Mesendoderm (in vitro differentiated cells): ENCODE measurements at regions not wholly inside any gene's neighbourhood (a gene's known extent, or its start where the extent isn't known, plus 50 kb on each side); places are given as distances from the start of the nearest gene placed in this dataset.

ENCODE experiments used
- DNase-seq: peaks from one replicate; pipeline ENCODE4 v3.0.0; 2013
- H2AK5ac ChIP-seq: 2 replicates; pipeline ENCODE4 v1.6.1; 2013; ENCODE audit warnings: low read length, inconsistent platforms
- H2BK120ac ChIP-seq: 2 replicates; pipeline ENCODE4 v1.6.1; 2013; ENCODE audit warnings: low read depth, mild to moderate bottlenecking, low read length, moderate library complexity, mixed read lengths
- H2BK15ac ChIP-seq: replicated peaks from 2 replicates; pipeline ENCODE4 v1.6.1; 2013; ENCODE audit warnings: low read depth, mild to moderate bottlenecking, moderate library complexity
- H2BK5ac ChIP-seq: 2 replicates; pipeline ENCODE4 v1.6.1; 2013; ENCODE audit warnings: low read length, inconsistent platforms
- H3K18ac ChIP-seq: 2 replicates; pipeline ENCODE4 v1.6.1; 2013; ENCODE audit warnings: mild to moderate bottlenecking, low read length, mixed read lengths
- H3K23ac ChIP-seq: one replicate; pipeline ENCODE4 v1.6.1; 2013; ENCODE audit warnings: low read length
- H3K27ac ChIP-seq: 2 replicates; pipeline ENCODE4 v1.5.1; 2013; ENCODE audit warnings: low read depth, mild to moderate bottlenecking, inconsistent platforms, low read length, moderate library complexity
- H3K27me3 ChIP-seq: 2 replicates; pipeline ENCODE4 v1.6.1; 2013; ENCODE audit warnings: low read length, control low read depth, mild to moderate bottlenecking, inconsistent platforms; ENCODE audit not compliant: insufficient read depth, poor library complexity
- H3K36me3 ChIP-seq: 2 replicates; pipeline ENCODE4 v1.6.1; 2013; ENCODE audit warnings: low read length, inconsistent platforms; ENCODE audit not compliant: control insufficient read depth, insufficient read depth
- H3K4ac ChIP-seq: one replicate; pipeline ENCODE4 v1.6.1; 2013; ENCODE audit warnings: low read depth, mild to moderate bottlenecking, low read length, moderate library complexity
- H3K4me1 ChIP-seq: 2 replicates; pipeline ENCODE4 v1.6.1; 2013; ENCODE audit warnings: low read depth, low read length, inconsistent platforms; ENCODE audit not compliant: control insufficient read depth
- H3K4me2 ChIP-seq: 2 replicates; pipeline ENCODE4 v1.6.1; 2013; ENCODE audit warnings: low read length
- H3K4me3 ChIP-seq: 2 replicates; pipeline ENCODE4 v1.5.1; 2013; ENCODE audit warnings: mild to moderate bottlenecking, low read length
- H3K56ac ChIP-seq: one replicate; pipeline ENCODE4 v1.6.1; 2013; ENCODE audit warnings: low read length
- H3K79me1 ChIP-seq: 2 replicates; pipeline ENCODE4 v1.6.1; 2013; ENCODE audit warnings: low read length, inconsistent platforms
- H3K79me2 ChIP-seq: 2 replicates; pipeline ENCODE4 v1.6.1; 2013; ENCODE audit warnings: mild to moderate bottlenecking, low read length; ENCODE audit not compliant: control insufficient read depth, insufficient read depth
- H3K9ac ChIP-seq: 2 replicates; pipeline ENCODE4 v1.6.1; 2013; ENCODE audit warnings: low read length, inconsistent platforms
- H4K5ac ChIP-seq: one replicate; pipeline ENCODE4 v1.6.1; 2013; ENCODE audit warnings: low read length
- H4K8ac ChIP-seq: one replicate; pipeline ENCODE4 v1.6.1; 2013; ENCODE audit warnings: low read depth, mild to moderate bottlenecking, control low read depth, low read length, moderate library complexity
- WGBS: extraction: QIAGEN DNeasy Blood & Tissue Kit; methylation state at CpG from one replicate; pipeline ENCODE4 v1.1.7; 2013; ENCODE audit warnings: low lambda C conversion rate, missing lambda C conversion rate; ENCODE audit not compliant: insufficient coverage; ENCODE audit errors: extremely low coverage; 5-methylcytosine and 5-hydroxymethylcytosine counted together

- Histone ChIP-seq H3K79me1 (no peaks in the 10 kb centered on the region), H3K27ac (no peak overlapping the region), H3K4me2 (no peak overlapping the region), H3K4me3 (no peak overlapping the region), H3K23ac (no peak overlapping the region), H2AK5ac (no peak overlapping the region), H4K5ac (no peak overlapping the region), H2BK120ac (no peak overlapping the region), H4K8ac (no peak overlapping the region), H2BK15ac (no peak overlapping the region), H3K18ac (no peak overlapping the region), H3K4ac (no peak overlapping the region), H3K9ac (no peak overlapping the region), H3K27me3 (no peaks in the 10 kb centered on the region), H3K56ac (no peak overlapping the region), H3K4me1 (no peaks in the 10 kb centered on the region), H3K79me2 (no peaks in the 10 kb centered on the region), H2BK5ac (no peak overlapping the region), H3K36me3 (no peaks in the 10 kb centered on the region)
- no CpG with 5 or more reads among the region's 1 CpG for WGBS
- DNase-seq = no peak
These were observed 537.8 kb upstream of the BRINP1 start for GRCh38 chr9:119907056-119907455.

DNA sequence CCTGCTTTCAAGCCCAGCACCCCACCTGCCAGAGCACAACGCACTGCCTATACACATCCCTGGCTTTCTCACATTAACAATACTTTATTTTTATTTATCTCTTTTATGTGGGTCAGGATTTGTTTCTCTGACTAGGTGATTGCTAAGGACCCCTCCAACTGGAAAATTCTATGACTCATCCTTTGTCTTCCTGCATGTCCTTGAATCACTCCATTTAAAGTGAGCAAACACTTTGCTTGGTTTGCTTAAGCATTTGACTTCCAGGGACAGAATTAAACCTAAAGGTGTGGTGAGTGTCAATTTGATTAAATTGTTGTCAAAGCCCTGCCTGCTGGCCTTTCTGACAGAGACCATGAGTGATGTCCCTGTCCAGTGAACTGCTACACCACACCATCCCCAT, 536.5 kb upstream of the BRINP1 start:
- H2BK120ac ChIP-seq = no peak overlapping the region
- no peak overlapping the region for H3K4ac ChIP-seq
- no peak overlapping the region for H3K4me2 ChIP-seq
- no peaks in the 10 kb centered on the region for H3K36me3 ChIP-seq
- DNase-seq = peak; percentile 21
- H3K79me1 ChIP-seq = no peaks in the 10 kb centered on the region
- H3K4me3 ChIP-seq = no peak overlapping the region
- no peak overlapping the region for H3K23ac ChIP-seq
- no peak overlapping the region for H4K5ac ChIP-seq
- no peaks in the 10 kb centered on the region for H3K79me2 ChIP-seq
- H3K27me3 ChIP-seq = no peaks in the 10 kb centered on the region
- WGBS = no CpG with 5 or more reads among the region's 1 CpG
- no peak overlapping the region for H2BK15ac ChIP-seq
- H3K56ac ChIP-seq = no peak overlapping the region
- no peak overlapping the region for H3K9ac ChIP-seq
- no peak overlapping the region for H4K8ac ChIP-seq
- no peak overlapping the region for H2BK5ac ChIP-seq
- no peak overlapping the region for H3K18ac ChIP-seq
- no peak overlapping the region for H3K27ac ChIP-seq
- H3K4me1 ChIP-seq = no peaks in the 10 kb centered on the region
- no peak overlapping the region for H2AK5ac ChIP-seq

DNA sequence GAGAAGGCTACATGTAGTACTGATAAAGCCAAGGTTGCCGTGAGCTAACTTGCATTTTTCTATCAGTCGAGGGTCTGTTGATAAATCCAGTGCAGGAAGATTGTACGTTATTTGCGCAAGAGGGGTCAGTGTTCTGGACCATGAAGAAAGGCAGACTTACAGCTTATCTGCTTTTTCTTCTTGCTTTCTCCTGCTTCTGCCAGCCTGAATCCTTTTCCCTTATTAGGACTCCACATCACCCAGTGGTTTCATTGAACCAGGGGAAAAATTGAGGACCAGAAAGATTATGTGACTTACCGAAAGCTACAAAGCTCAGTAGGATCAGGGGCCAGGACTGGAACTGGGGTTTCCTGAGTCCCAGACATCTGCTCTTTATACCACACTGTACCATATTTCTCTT, 534.6 kb upstream of the BRINP1 start:
- H3K23ac ChIP-seq = no peak overlapping the region
- H3K4me2 ChIP-seq = no peak overlapping the region
- no peak overlapping the region for H3K56ac ChIP-seq
- H2AK5ac ChIP-seq = no peak overlapping the region
- H3K79me1 ChIP-seq = no peaks in the 10 kb centered on the region
- no peak overlapping the region for H3K4me3 ChIP-seq
- no peaks in the 10 kb centered on the region for H3K79me2 ChIP-seq
- no peaks in the 10 kb centered on the region for H3K4me1 ChIP-seq
- H2BK120ac ChIP-seq = no peak overlapping the region
- H2BK15ac ChIP-seq = no peak overlapping the region
- H3K36me3 ChIP-seq = no peaks in the 10 kb centered on the region
- H3K4ac ChIP-seq = no peak overlapping the region
- no peak overlapping the region for H2BK5ac ChIP-seq
- no peak overlapping the region for H3K18ac ChIP-seq
- H3K27me3 ChIP-seq = no peaks in the 10 kb centered on the region
- no CpG with 5 or more reads among the region's 5 CpGs for WGBS
- no peak overlapping the region for H4K8ac ChIP-seq
- no peak overlapping the region for H3K27ac ChIP-seq
- no peak overlapping the region for H4K5ac ChIP-seq
- no peak for DNase-seq
- no peak overlapping the region for H3K9ac ChIP-seq

DNA sequence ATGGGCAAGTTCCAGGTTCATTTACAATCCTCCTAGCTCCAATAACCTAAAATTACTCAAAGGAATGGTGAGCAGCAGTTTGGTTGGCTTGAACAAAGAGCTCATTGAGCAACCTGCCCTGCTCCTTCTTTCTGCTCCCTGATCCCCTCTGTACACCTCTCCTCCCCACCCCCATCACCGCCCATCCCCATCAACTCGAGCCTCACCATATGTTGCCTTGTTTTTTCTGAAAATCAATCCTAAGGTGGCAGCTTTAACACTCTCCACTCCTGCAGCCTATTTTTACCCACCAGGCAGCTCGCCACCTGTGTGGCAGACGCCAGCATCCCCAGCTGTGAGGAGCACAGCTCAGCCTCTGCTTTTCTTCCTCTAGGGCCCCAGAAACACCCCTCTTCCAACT, 533.4 kb upstream of the BRINP1 start:
- no peak for DNase-seq
- Histone ChIP-seq H3K18ac (no peak overlapping the region), H3K4me1 (no peaks in the 10 kb centered on the region), H2BK120ac (no peak overlapping the region), H3K56ac (no peak overlapping the region), H3K4me2 (no peak overlapping the region), H3K36me3 (no peaks in the 10 kb centered on the region), H3K4ac (no peak overlapping the region), H2BK5ac (no peak overlapping the region), H3K23ac (no peak overlapping the region), H3K27ac (no peak overlapping the region), H3K27me3 (no peaks in the 10 kb centered on the region), H4K8ac (no peak overlapping the region), H2AK5ac (no peak overlapping the region), H2BK15ac (no peak overlapping the region), H3K79me1 (no peaks in the 10 kb centered on the region), H3K4me3 (no peak overlapping the region), H3K9ac (no peak overlapping the region), H3K79me2 (no peaks in the 10 kb centered on the region), H4K5ac (no peak overlapping the region)
- no CpG with 5 or more reads among the region's 4 CpGs for WGBS

DNA sequence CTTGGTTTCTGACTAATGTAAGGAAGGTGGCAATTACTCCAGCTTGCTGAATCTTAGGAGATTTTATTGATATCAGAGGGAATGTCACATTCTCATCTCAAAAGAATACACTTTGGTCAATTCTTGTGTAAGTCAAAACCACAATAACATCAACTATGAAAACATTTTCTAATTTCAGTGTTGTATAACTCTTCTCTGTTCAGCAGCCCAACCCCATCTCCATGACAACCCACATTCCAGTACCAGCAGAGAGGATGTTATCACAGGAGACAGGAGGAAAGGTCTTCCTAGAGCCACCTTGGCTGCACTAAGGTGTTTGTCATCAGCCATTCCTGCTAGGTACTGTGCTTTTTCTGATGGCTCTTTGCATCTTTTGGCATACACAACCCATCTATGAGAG, 529.1 kb upstream of the BRINP1 start:
- DNase-seq = no peak
- H3K4me2 ChIP-seq = no peak overlapping the region
- H3K27me3 ChIP-seq = no peaks in the 10 kb centered on the region
- H3K36me3 ChIP-seq = no peaks in the 10 kb centered on the region
- no peak overlapping the region for H4K8ac ChIP-seq
- H3K9ac ChIP-seq = no peak overlapping the region
- no peak overlapping the region for H3K18ac ChIP-seq
- H3K79me1 ChIP-seq = no peaks in the 10 kb centered on the region
- no peak overlapping the region for H4K5ac ChIP-seq
- H3K4ac ChIP-seq = no peak overlapping the region
- H2BK15ac ChIP-seq = no peak overlapping the region
- H3K27ac ChIP-seq = no peak overlapping the region
- no peak overlapping the region for H2AK5ac ChIP-seq
- H2BK120ac ChIP-seq = no peak overlapping the region
- no peak overlapping the region for H2BK5ac ChIP-seq
- no peak overlapping the region for H3K4me3 ChIP-seq
- H3K56ac ChIP-seq = no peak overlapping the region
- H3K79me2 ChIP-seq = no peaks in the 10 kb centered on the region
- H3K4me1 ChIP-seq = no peaks in the 10 kb centered on the region
- H3K23ac ChIP-seq = no peak overlapping the region

DNA sequence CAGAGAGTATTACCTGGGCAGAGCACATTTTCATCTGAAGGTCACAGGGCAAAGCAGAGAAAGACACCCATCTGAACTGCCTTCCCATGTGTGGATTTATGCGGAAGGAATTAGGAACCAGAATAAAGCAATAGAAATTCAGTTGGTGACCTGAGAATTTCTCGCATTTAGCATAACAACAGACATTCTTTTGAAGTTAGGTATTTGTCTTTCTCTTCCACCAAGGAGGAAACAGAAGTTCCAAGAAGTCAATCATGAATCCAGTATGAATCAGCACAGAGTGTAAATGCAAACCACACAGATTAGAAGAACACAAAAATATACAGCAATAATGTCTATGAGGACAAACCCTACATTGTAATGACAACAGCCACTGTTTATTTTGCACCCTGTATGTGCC, 515.2 kb upstream of the BRINP1 start:
- Histone ChIP-seq H3K4me1 (no peaks in the 10 kb centered on the region), H3K36me3 (no peaks in the 10 kb centered on the region), H3K79me2 (no peaks in the 10 kb centered on the region), H3K27me3 (no peaks in the 10 kb centered on the region), H2BK120ac (peak overlapping the region; percentile 6), H3K4me2 (no peak overlapping the region), H3K4me3 (no peak overlapping the region), H3K4ac (no peak overlapping the region), H3K79me1 (no peaks in the 10 kb centered on the region), H4K5ac (no peak overlapping the region), H3K27ac (no peak overlapping the region), H4K8ac (no peak overlapping the region), H2AK5ac (no peak overlapping the region), H2BK15ac (no peak overlapping the region), H3K23ac (no peak overlapping the region), H3K9ac (no peak overlapping the region), H3K18ac (no peak overlapping the region), H2BK5ac (no peak overlapping the region), H3K56ac (no peak overlapping the region)
- WGBS = no CpG with 5 or more reads among the region's 2 CpGs
- peak; percentile 74 for DNase-seq
